Gastroesophageal sphincter (tissue), 3 donors: ENCODE measurements at regions not wholly inside any gene's neighbourhood (a gene's known extent, or its start where the extent isn't known, plus 50 kb on each side); places are given as distances from the start of the nearest gene placed in this dataset.

Experiments used
- EP300 ChIP-seq: sonication (generic); formaldehyde crosslinking; IDR thresholded peaks from one replicate; pipeline ENCODE4 v1.6.1; 2017; ENCODE audit warnings: antibody characterized with exemption, mild to moderate bottlenecking
- POLR2A ChIP-seq, 2 donors: fragments of 450-650 bp; IDR thresholded peaks; one replicate each; pipeline ENCODE4 v1.6.1; 2017; ENCODE audit warnings: antibody characterized with exemption in 2 of 2, mild to moderate bottlenecking in 2 of 2, moderate library complexity in 1 of 2
- POLR2AphosphoS5 ChIP-seq: sonication (generic); formaldehyde crosslinking; IDR thresholded peaks from one replicate; pipeline ENCODE4 v1.6.1; 2017; ENCODE audit warnings: antibody characterized with exemption
- TF ChIP-seq, protein P1 (sequence below), 4 experiments: fragments of 200-600 bp in 2 of 4; fragments of 450-650 bp in 2 of 4; sonication (generic) in 1 of 4; IDR thresholded peaks; one replicate each; pipeline ENCODE4 v1.5.1; 2017 to 2019; ENCODE audit warnings: antibody characterized with exemption in 4 of 4, mild to moderate bottlenecking in 2 of 4, moderate library complexity in 2 of 4

GRCh38 chr12:69027411-69027881 is 94.5 kb upstream of the CPM start:
- no peak for TF ChIP-seq POLR2A (IDR thresholded peaks at IDR 0.05)
- no peak for TF ChIP-seq EP300
- TF ChIP-seq, protein P1, sequence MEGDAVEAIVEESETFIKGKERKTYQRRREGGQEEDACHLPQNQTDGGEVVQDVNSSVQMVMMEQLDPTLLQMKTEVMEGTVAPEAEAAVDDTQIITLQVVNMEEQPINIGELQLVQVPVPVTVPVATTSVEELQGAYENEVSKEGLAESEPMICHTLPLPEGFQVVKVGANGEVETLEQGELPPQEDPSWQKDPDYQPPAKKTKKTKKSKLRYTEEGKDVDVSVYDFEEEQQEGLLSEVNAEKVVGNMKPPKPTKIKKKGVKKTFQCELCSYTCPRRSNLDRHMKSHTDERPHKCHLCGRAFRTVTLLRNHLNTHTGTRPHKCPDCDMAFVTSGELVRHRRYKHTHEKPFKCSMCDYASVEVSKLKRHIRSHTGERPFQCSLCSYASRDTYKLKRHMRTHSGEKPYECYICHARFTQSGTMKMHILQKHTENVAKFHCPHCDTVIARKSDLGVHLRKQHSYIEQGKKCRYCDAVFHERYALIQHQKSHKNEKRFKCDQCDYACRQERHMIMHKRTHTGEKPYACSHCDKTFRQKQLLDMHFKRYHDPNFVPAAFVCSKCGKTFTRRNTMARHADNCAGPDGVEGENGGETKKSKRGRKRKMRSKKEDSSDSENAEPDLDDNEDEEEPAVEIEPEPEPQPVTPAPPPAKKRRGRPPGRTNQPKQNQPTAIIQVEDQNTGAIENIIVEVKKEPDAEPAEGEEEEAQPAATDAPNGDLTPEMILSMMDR (IDR thresholded peaks at IDR 0.05), result no peak
- TF ChIP-seq POLR2AphosphoS5, result no peak
